ENCODE measurements at regions not wholly inside any gene's neighbourhood (a gene's known extent, or its start where the extent isn't known, plus 50 kb on each side); places are given as distances from the start of the nearest gene placed in this dataset.

DNA sequence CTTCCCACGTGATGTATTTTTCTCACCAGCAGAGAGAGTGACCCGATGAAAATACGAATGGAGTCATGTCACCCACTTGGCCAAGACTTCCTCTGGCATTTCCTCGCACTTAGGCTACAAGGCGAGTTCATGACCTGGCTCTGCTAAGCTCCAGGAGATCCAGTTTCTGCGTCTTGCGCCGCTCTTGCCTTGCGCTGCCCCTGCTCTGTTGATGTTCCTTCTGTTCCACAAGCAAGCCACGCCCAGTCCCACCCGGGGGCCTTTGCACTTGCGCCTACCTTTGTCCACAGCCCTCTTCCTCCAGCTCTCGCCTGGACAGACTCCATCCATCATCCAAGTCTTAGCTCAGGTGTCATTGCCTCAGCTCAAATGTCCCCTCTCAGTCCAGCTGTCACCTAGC, 116.3 kb upstream of the SHH start:
- peaks cover 0 to 3% (median 0%) of the 10 kb centered on the region in 8 donors for H3K9me3 ChIP-seq
- 63 to 72% (median 71%) methylated on average over 12 to 13 of the region's 13 CpGs for whole genome bisulfite sequencing, 5 donors
- H3K27me3 ChIP-seq (replicated peaks in 1 of 7): peaks cover 0 to 18% (median 0%) of the 10 kb centered on the region in 7 donors
- DNase-seq: no peak
- TF ChIP-seq, protein P1, sequence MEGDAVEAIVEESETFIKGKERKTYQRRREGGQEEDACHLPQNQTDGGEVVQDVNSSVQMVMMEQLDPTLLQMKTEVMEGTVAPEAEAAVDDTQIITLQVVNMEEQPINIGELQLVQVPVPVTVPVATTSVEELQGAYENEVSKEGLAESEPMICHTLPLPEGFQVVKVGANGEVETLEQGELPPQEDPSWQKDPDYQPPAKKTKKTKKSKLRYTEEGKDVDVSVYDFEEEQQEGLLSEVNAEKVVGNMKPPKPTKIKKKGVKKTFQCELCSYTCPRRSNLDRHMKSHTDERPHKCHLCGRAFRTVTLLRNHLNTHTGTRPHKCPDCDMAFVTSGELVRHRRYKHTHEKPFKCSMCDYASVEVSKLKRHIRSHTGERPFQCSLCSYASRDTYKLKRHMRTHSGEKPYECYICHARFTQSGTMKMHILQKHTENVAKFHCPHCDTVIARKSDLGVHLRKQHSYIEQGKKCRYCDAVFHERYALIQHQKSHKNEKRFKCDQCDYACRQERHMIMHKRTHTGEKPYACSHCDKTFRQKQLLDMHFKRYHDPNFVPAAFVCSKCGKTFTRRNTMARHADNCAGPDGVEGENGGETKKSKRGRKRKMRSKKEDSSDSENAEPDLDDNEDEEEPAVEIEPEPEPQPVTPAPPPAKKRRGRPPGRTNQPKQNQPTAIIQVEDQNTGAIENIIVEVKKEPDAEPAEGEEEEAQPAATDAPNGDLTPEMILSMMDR (IDR thresholded peaks at IDR 0.05 in 8 of 11, conservative IDR thresholded peaks at IDR 0.05 in 3 of 11): no peak
- H3K4me3 ChIP-seq: no peak overlapping the region
- H3K4me1 ChIP-seq: no peaks in the 10 kb centered on the region
- H3K27ac ChIP-seq: no peak overlapping the region
- H3K36me3 ChIP-seq: no peaks in the 10 kb centered on the region
- intact Hi-C loops (cut with DNase I; ENCODE audit: low total_unique reads): no loop called here

DNA sequence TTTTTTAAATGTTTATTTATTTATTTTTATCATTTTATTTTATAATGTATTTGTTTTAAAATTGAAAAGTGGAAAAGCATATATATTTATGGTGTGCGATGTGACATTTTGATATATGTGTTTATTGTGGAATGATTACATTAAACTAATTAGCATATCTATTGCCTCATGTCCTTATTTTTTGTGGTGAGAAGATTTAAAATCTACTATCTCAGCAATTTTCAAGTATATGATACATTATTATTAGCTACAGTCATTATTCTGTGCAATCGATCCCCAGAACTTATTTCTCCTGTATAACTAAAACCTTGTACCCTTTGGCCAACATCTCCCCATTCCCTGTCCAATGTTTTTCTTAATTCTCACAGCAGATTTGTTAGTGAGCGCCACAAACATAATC, 115.6 kb upstream of the SHH start:
- H3K27ac ChIP-seq: no peak overlapping the region
- no peaks in the 10 kb centered on the region for H3K36me3 ChIP-seq
- peaks cover 0 to 18% (median 0%) of the 10 kb centered on the region in 7 donors for H3K27me3 ChIP-seq (replicated peaks in 1 of 7)
- DNase-seq: no peak
- TF ChIP-seq, protein P1 (IDR thresholded peaks at IDR 0.05 in 8 of 11, conservative IDR thresholded peaks at IDR 0.05 in 3 of 11): no peak
- TF ChIP-seq POLR2AphosphoS5 (IDR thresholded peaks at IDR 0.05) (no peak), POLR2A (IDR thresholded peaks at IDR 0.05) (no peak)
- intact Hi-C loops (cut with DNase I; ENCODE audit: low total_unique reads): no loop called here
- H3K9me3 ChIP-seq: peaks cover 0 to 3% (median 0%) of the 10 kb centered on the region in 8 donors
- 84 to 96% (median 94%) methylated on average over 3 of the region's 3 CpGs for WGBS, 5 donors
- no peaks in the 10 kb centered on the region for H3K4me1 ChIP-seq
- H3K4me3 ChIP-seq: no peak overlapping the region

DNA sequence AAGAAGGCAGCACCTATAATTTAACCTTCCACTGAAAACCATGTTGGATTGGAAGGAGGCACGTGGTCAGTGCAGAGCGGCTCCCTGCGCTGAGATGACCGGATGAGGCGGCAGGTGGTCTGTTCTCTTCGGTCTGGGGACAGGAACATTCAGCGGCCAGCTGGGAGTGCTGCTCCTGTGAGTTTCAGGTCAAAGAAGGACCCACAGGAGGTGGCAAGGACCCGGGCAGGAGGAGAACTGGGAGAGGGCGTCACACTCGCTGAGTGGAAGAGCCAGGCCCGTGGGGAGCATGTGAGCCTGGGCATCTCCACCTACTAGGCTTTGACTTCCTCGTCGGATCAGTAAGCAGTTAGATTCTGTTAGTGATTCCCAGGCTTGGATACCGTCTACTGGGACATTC, 113.4 kb upstream of the SHH start:
- Histone ChIP-seq H3K27me3 (replicated peaks in 1 of 7) (peaks cover 0 to 21% (median 0%) of the 10 kb centered on the region in 7 donors), H3K4me1 (no peaks in the 10 kb centered on the region), H3K9me3 (peaks cover 0 to 3% (median 0%) of the 10 kb centered on the region in 8 donors), H3K36me3 (no peaks in the 10 kb centered on the region), H3K27ac (no peak overlapping the region), H3K4me3 (no peak overlapping the region)
- WGBS, 5 donors: 83 to 92% (median 85%) methylated on average over 14 of the region's 14 CpGs
- intact Hi-C loops (cut with DNase I; ENCODE audit: low total_unique reads): no loop called here
- TF ChIP-seq, protein P1 (IDR thresholded peaks at IDR 0.05 in 8 of 11, conservative IDR thresholded peaks at IDR 0.05 in 3 of 11): no peak
- TF ChIP-seq POLR2AphosphoS5 (IDR thresholded peaks at IDR 0.05): no peak
- TF ChIP-seq POLR2A (IDR thresholded peaks at IDR 0.05): no peak
- DNase-seq: no peak

DNA sequence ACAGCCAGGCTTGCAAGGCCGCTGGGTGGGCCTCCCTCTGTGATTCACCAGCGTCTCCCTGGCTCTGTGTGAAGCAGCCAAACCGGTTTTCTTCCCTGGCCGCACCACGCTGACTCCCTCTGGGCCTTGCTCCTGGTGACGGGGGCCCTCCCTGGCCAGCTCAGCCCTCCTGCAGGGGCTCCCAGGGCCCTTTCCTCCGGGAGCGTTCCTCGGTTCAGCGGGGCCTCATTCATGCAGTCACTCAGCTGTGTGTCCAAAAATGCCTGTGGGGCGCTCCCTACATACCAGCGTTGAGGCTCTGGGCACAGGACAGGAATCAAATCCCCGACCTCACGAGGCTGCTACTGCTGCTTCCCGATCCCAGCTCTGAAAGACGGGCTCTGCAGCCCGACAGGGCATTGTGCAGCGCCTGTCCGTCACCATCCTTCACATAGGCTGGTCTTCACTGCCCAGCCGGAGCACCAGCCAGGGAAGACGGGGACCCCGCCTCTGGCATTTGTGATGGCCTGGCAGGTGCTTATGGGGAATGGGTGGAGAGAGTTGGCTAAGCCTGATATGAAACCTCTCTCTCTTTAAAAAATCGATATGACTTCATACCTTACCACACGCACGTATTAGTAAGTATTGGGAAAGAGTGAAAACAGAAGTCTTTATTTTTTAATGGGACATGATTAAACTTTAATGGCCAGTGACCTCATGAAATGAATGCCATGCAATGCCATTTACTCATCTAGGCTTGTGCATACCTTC, 110.0 kb upstream of the SHH start:
- Histone ChIP-seq H3K9me3 (no peaks in the 10 kb centered on the region), H3K36me3 (no peaks in the 10 kb centered on the region), H3K4me1 (no peaks in the 10 kb centered on the region), H3K27ac (no peak overlapping the region), H3K27me3 (replicated peaks in 1 of 7) (peaks cover 0 to 4% (median 0%) of the 10 kb centered on the region in 7 donors), H3K4me3 (no peak overlapping the region)
- TF ChIP-seq, protein P1 (IDR thresholded peaks at IDR 0.05 in 8 of 11, conservative IDR thresholded peaks at IDR 0.05 in 3 of 11): no peak
- TF ChIP-seq POLR2A (IDR thresholded peaks at IDR 0.05): no peak
- TF ChIP-seq POLR2AphosphoS5 (IDR thresholded peaks at IDR 0.05): no peak
- WGBS, 5 donors: 66 to 76% (median 74%) methylated on average over 18 to 25 of the region's 25 CpGs
- intact Hi-C loops (cut with DNase I; ENCODE audit: low total_unique reads): no loop called here
- DNase-seq: peak; percentile 66
